ENCODE measurements at regions not wholly inside any gene's neighbourhood (a gene's known extent, or its start where the extent isn't known, plus 50 kb on each side); places are given as distances from the start of the nearest gene placed in this dataset.
"Not testable (repeated sequence)": the region's sequence is repeated elsewhere in the genome, so short reads cannot be mapped to it uniquely, and the experiment has no call there.

GRCh38 chr1:30100524-30100862 lies 622.9 kb downstream of the MATN1 start:
- no peak for DNase-seq

- DNase-seq = no peak
Observed at GRCh38 chr1:30099587-30100523, 623.5 kb downstream of the MATN1 start.

- not testable (repeated sequence) for DNase-seq
Observed at GRCh38 chr1:30097851-30098250, 625.5 kb downstream of the MATN1 start.

- DNase-seq = no peak
Observed at GRCh38 chr1:30095451-30096025, 627.8 kb downstream of the MATN1 start.

GRCh38 chr1:30095051-30095450 lies 628.3 kb downstream of the MATN1 start:
- DNase-seq = no peak

GRCh38 chr1:30092051-30092858 lies 631.1 kb downstream of the MATN1 start:
- DNase-seq = no peak

GRCh38 chr1:30090162-30090820 lies 633.1 kb downstream of the MATN1 start:
- DNase-seq = no peak

- peak; percentile 71 to 87 for DNase-seq
Observed at GRCh38 chr1:30089024-30089430, 634.4 kb downstream of the MATN1 start.

- DNase-seq = no peak
Observed at GRCh38 chr1:30088594-30088993, 634.8 kb downstream of the MATN1 start.

- DNase-seq = peak in 1 of 2 experiments; percentile 6
Observed at GRCh38 chr1:30087465-30087864, 635.9 kb downstream of the MATN1 start.

- DNase-seq = peak in 1 of 2 experiments; percentile 35
Observed at GRCh38 chr1:30085811-30086770, 637.3 kb downstream of the MATN1 start.

GRCh38 chr1:30084909-30085571 lies 638.3 kb downstream of the MATN1 start:
- no peak for DNase-seq

GRCh38 chr1:30083800-30084464 lies 639.5 kb downstream of the MATN1 start:
- no peak for DNase-seq

GRCh38 chr1:30081379-30082102 lies 641.8 kb downstream of the MATN1 start:
- DNase-seq = no peak

GRCh38 chr1:30075916-30076315 lies 647.5 kb downstream of the MATN1 start:
- not testable (repeated sequence) for DNase-seq

GRCh38 chr1:30068787-30069472 lies 654.5 kb downstream of the MATN1 start:
- no peak for DNase-seq

GRCh38 chr1:30064547-30064946 lies 658.8 kb downstream of the MATN1 start:
- DNase-seq = no peak

GRCh38 chr1:30063621-30064280 lies 659.6 kb downstream of the MATN1 start:
- DNase-seq = no peak
